Neural cell (in vitro differentiated cells): ENCODE measurements at regions not wholly inside any gene's neighbourhood (a gene's known extent, or its start where the extent isn't known, plus 50 kb on each side); places are given as distances from the start of the nearest gene placed in this dataset.

Experiments used
- H2AFZ ChIP-seq: fragments of 200-600, 300-800 bp; sonication (generic), shearing (Covaris generic); 2 replicates; pipeline ENCODE4 v1.6.0; 2014; ENCODE audit warnings: low read depth, mild to moderate bottlenecking, antibody characterized with exemption, low read length, moderate library complexity
- H3F3A ChIP-seq: fragments of 200-600 bp; shearing (Covaris generic); 2 replicates; pipeline ENCODE4 v1.6.1; 2016; ENCODE audit warnings: mild to moderate bottlenecking, moderate library complexity, mixed read lengths, antibody characterized with exemption, low read length; ENCODE audit not compliant: insufficient read depth, poor library complexity, severe bottlenecking
- H3K27ac ChIP-seq: fragments of 200-600, 300-800 bp; sonication (generic), shearing (Covaris generic); 2 replicates; pipeline ENCODE4 v1.5.1; 2014; ENCODE audit warnings: mild to moderate bottlenecking, low read length, moderate library complexity
- H3K27me3 ChIP-seq: fragments of 300-800, 200-600 bp; sonication (generic), shearing (Covaris generic); 2 replicates; pipeline ENCODE4 v1.6.0; 2014; ENCODE audit warnings: mild to moderate bottlenecking, low read depth, low read length, moderate library complexity; ENCODE audit not compliant: insufficient read depth
- H3K36me3 ChIP-seq: fragments of 300-800, 200-600 bp; sonication (generic), shearing (Covaris generic); 2 replicates; pipeline ENCODE4 v1.5.1; 2014; ENCODE audit warnings: mild to moderate bottlenecking, antibody characterized with exemption, low read length, moderate library complexity; ENCODE audit not compliant: insufficient read depth
- H3K4me2 ChIP-seq: fragments of 300-800, 200-600 bp; sonication (generic), shearing (Covaris generic); 2 replicates; pipeline ENCODE4 v1.6.0; 2014; ENCODE audit warnings: mild to moderate bottlenecking, low read length
- H3K4me3 ChIP-seq: fragments of 300-800, 200-600 bp; sonication (generic), shearing (Covaris generic); 2 replicates; pipeline ENCODE4 v1.5.1; 2014; ENCODE audit warnings: mild to moderate bottlenecking, low read length, moderate library complexity
- H3K79me2 ChIP-seq: fragments of 200-600 bp; shearing (Covaris generic); replicated peaks from 2 replicates; pipeline ENCODE4 v1.6.0; 2014; ENCODE audit warnings: mild to moderate bottlenecking, low read length, moderate library complexity; ENCODE audit not compliant: insufficient read depth
- H3K9ac ChIP-seq: fragments of 300-800, 200-600 bp; sonication (generic), shearing (Covaris generic); 2 replicates; pipeline ENCODE4 v1.6.1; 2016; ENCODE audit warnings: mild to moderate bottlenecking, low read length, mixed read lengths
- H3K9me2 ChIP-seq: fragments of 200-600 bp; shearing (Covaris generic); 2 replicates; pipeline ENCODE4 v1.6.1; 2016; ENCODE audit warnings: mild to moderate bottlenecking, low read length, mixed read lengths; ENCODE audit not compliant: insufficient read depth
- H3K9me3 ChIP-seq: fragments of 200-600, 300-800 bp; sonication (generic), shearing (Covaris generic); 2 replicates; pipeline ENCODE4 v1.6.1; 2016; ENCODE audit warnings: mild to moderate bottlenecking, mixed run types, low read length, moderate library complexity, mixed read lengths
- H4K20me1 ChIP-seq: fragments of 200-600 bp; shearing (Covaris generic); 2 replicates; pipeline ENCODE4 v1.6.1; 2016; ENCODE audit warnings: mild to moderate bottlenecking, mixed run types; ENCODE audit not compliant: insufficient read depth
- EP300 ChIP-seq: fragments of 450-650 bp; conservative IDR thresholded peaks from 2 replicates; pipeline ENCODE4 v1.6.1; 2014; ENCODE audit warnings: antibody characterized with exemption, mild to moderate bottlenecking, moderate library complexity; ENCODE audit not compliant: poor library complexity, severe bottlenecking
- EZH2 ChIP-seq: fragments of 200-600, 300-800 bp; shearing (Covaris generic), sonication (generic); IDR thresholded peaks from 2 replicates; pipeline ENCODE4 v1.6.1; 2014; ENCODE audit warnings: antibody characterized with exemption, low read length, borderline replicate concordance, mild to moderate bottlenecking; ENCODE audit not compliant: insufficient read depth, poor library complexity, severe bottlenecking
- MXI1 ChIP-seq: fragments of 450-650 bp; conservative IDR thresholded peaks from 2 replicates; pipeline ENCODE4 v1.6.1; 2014; ENCODE audit warnings: antibody characterized with exemption, mild to moderate bottlenecking; ENCODE audit not compliant: poor library complexity, severe bottlenecking
- POLR2AphosphoS5 ChIP-seq: IDR thresholded peaks from 2 replicates; pipeline ENCODE4 v1.6.1; 2012
- RAD21 ChIP-seq: fragments of 450-650 bp; conservative IDR thresholded peaks from 2 replicates; pipeline ENCODE4 v1.6.1; 2014; ENCODE audit warnings: antibody characterized with exemption, mild to moderate bottlenecking, moderate library complexity
- SMC3 ChIP-seq: fragments of 450-650 bp; conservative IDR thresholded peaks from 2 replicates; pipeline ENCODE4 v1.6.1; 2014; ENCODE audit warnings: antibody characterized with exemption, mild to moderate bottlenecking, moderate library complexity; ENCODE audit not compliant: poor library complexity
- TAF1 ChIP-seq: IDR thresholded peaks from 2 replicates; pipeline ENCODE4 v1.6.1; 2012; ENCODE audit warnings: low read depth
- TF ChIP-seq, protein P1 (sequence below): IDR thresholded peaks from 2 replicates; pipeline ENCODE4 v1.6.1; 2012; ENCODE audit warnings: borderline replicate concordance
- TF ChIP-seq, protein P2 (sequence below): fragments of 450-650 bp; IDR thresholded peaks from 2 replicates; pipeline ENCODE4 v1.5.1; 2014; ENCODE audit warnings: antibody characterized with exemption, mild to moderate bottlenecking, moderate library complexity; ENCODE audit not compliant: poor library complexity, severe bottlenecking

- H4K20me1 ChIP-seq = no peaks in the 10 kb centered on the region
- H3K4me3 ChIP-seq = no peak overlapping the region
- no peak overlapping the region for H3K4me2 ChIP-seq
- TF ChIP-seq POLR2AphosphoS5 (no peak), TAF1 (no peak), EZH2 (no peak), SMC3 (no peak), MXI1 (no peak), EP300 (no peak), RAD21 (no peak)
- TF ChIP-seq, protein P1, sequence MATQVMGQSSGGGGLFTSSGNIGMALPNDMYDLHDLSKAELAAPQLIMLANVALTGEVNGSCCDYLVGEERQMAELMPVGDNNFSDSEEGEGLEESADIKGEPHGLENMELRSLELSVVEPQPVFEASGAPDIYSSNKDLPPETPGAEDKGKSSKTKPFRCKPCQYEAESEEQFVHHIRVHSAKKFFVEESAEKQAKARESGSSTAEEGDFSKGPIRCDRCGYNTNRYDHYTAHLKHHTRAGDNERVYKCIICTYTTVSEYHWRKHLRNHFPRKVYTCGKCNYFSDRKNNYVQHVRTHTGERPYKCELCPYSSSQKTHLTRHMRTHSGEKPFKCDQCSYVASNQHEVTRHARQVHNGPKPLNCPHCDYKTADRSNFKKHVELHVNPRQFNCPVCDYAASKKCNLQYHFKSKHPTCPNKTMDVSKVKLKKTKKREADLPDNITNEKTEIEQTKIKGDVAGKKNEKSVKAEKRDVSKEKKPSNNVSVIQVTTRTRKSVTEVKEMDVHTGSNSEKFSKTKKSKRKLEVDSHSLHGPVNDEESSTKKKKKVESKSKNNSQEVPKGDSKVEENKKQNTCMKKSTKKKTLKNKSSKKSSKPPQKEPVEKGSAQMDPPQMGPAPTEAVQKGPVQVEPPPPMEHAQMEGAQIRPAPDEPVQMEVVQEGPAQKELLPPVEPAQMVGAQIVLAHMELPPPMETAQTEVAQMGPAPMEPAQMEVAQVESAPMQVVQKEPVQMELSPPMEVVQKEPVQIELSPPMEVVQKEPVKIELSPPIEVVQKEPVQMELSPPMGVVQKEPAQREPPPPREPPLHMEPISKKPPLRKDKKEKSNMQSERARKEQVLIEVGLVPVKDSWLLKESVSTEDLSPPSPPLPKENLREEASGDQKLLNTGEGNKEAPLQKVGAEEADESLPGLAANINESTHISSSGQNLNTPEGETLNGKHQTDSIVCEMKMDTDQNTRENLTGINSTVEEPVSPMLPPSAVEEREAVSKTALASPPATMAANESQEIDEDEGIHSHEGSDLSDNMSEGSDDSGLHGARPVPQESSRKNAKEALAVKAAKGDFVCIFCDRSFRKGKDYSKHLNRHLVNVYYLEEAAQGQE = no peak
- TF ChIP-seq, protein P2, sequence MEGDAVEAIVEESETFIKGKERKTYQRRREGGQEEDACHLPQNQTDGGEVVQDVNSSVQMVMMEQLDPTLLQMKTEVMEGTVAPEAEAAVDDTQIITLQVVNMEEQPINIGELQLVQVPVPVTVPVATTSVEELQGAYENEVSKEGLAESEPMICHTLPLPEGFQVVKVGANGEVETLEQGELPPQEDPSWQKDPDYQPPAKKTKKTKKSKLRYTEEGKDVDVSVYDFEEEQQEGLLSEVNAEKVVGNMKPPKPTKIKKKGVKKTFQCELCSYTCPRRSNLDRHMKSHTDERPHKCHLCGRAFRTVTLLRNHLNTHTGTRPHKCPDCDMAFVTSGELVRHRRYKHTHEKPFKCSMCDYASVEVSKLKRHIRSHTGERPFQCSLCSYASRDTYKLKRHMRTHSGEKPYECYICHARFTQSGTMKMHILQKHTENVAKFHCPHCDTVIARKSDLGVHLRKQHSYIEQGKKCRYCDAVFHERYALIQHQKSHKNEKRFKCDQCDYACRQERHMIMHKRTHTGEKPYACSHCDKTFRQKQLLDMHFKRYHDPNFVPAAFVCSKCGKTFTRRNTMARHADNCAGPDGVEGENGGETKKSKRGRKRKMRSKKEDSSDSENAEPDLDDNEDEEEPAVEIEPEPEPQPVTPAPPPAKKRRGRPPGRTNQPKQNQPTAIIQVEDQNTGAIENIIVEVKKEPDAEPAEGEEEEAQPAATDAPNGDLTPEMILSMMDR = no peak
- H3K27ac ChIP-seq = no peak overlapping the region
- H2AFZ ChIP-seq = no peak overlapping the region
- no peaks in the 10 kb centered on the region for H3K27me3 ChIP-seq
- no peaks in the 10 kb centered on the region for H3F3A ChIP-seq
- H3K9ac ChIP-seq = no peak overlapping the region
- H3K9me3 ChIP-seq = no peaks in the 10 kb centered on the region
- no peaks in the 10 kb centered on the region for H3K9me2 ChIP-seq
- no peaks in the 10 kb centered on the region for H3K36me3 ChIP-seq
- H3K79me2 ChIP-seq = no peaks in the 10 kb centered on the region
These were observed 927.7 kb downstream of the TFAP2A start for GRCh38 chr6:9487128-9487527.

DNA sequence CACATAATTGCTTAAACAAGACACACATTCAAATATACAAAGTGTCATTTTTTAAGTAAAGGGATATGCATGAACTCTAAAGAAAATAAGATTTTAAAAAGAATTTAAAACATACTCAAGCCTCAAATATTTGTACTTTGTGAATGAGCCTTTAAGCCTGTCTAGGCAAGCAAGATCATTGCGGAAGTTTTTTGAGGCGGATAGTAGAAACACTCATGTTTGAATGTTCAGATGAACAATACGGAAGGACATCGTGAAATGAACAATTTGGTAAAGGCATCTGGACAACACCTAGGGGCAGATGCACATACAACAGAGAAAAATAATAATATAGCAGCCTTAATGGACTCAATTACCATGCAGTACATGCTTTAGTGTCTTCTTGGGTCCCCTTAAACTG lies 928.9 kb downstream of the TFAP2A start:
- Histone ChIP-seq H2AFZ (no peak overlapping the region), H3K79me2 (no peaks in the 10 kb centered on the region), H3K27ac (no peak overlapping the region), H3K36me3 (no peaks in the 10 kb centered on the region), H3K27me3 (no peaks in the 10 kb centered on the region), H3K9me2 (no peaks in the 10 kb centered on the region), H3K9me3 (no peaks in the 10 kb centered on the region), H3F3A (no peaks in the 10 kb centered on the region), H3K4me3 (no peak overlapping the region), H3K4me2 (no peak overlapping the region), H4K20me1 (no peaks in the 10 kb centered on the region), H3K9ac (no peak overlapping the region)
- TF ChIP-seq, protein P2 = no peak
- TF ChIP-seq MXI1 (no peak), TAF1 (no peak), SMC3 (no peak), POLR2AphosphoS5 (no peak), EP300 (no peak), EZH2 (no peak), RAD21 (no peak)
- TF ChIP-seq, protein P1 = no peak
